Naive B cell (primary cell): ENCODE measurements at regions not wholly inside any gene's neighbourhood (a gene's known extent, or its start where the extent isn't known, plus 50 kb on each side); places are given as distances from the start of the nearest gene placed in this dataset.
"Not testable (repeated sequence)": the region's sequence is repeated elsewhere in the genome, so short reads cannot be mapped to it uniquely, and the experiment has no call there.

ENCODE experiments used
- ATAC-seq, 2 donors: fragments of 150-1000 bp; cut with Tn5 transposase; 2 replicates each; pipeline ENCODE4 v1.10.0; 2021; ENCODE audit warnings: low read depth in 2 of 2, mild to moderate bottlenecking in 2 of 2, moderate library complexity in 2 of 2
- DNase-seq: peaks from one replicate; pipeline ENCODE4 v3.0.0; 2022
- H3K27ac Mint-ChIP-seq, 6 donors: one replicate each; pipeline ENCODE4 v1.8.0; 2020 to 2022; ENCODE audit warnings: mild to moderate bottlenecking in 6 of 6, mixed read lengths in 6 of 6, moderate library complexity in 5 of 6, inconsistent platforms in 2 of 6
- H3K27me3 Mint-ChIP-seq, 3 donors: one replicate each; pipeline ENCODE4 v1.8.0; 2021 to 2022; ENCODE audit warnings: mixed read lengths in 3 of 3, mild to moderate bottlenecking in 1 of 3
- H3K36me3 Mint-ChIP-seq, 2 donors: one replicate each; pipeline ENCODE4 v1.8.0; 2020 to 2022; ENCODE audit warnings: mixed read lengths in 2 of 2, inconsistent platforms in 1 of 2, mild to moderate bottlenecking in 1 of 2
- H3K4me1 Mint-ChIP-seq, 3 donors: one replicate each; pipeline ENCODE4 v1.8.0; 2020 to 2022; ENCODE audit warnings: mixed read lengths in 3 of 3, inconsistent platforms in 1 of 3, mild to moderate bottlenecking in 1 of 3, moderate library complexity in 1 of 3
- H3K4me3 Mint-ChIP-seq, 8 donors: one replicate each; pipeline ENCODE4 v1.8.0; 2020 to 2022; ENCODE audit warnings: mild to moderate bottlenecking in 8 of 8, mixed read lengths in 8 of 8, moderate library complexity in 8 of 8, inconsistent platforms in 2 of 8
- H3K9me3 Mint-ChIP-seq, 7 donors: one replicate each; pipeline ENCODE4 v1.8.0; 2020 to 2022; ENCODE audit warnings: mixed read lengths in 7 of 7, mild to moderate bottlenecking in 5 of 7, inconsistent platforms in 2 of 7, moderate library complexity in 1 of 7

- not testable (repeated sequence) for H3K27me3 Mint-ChIP-seq, ATAC-seq, DNase-seq, H3K4me1 Mint-ChIP-seq, H3K4me3 Mint-ChIP-seq, H3K36me3 Mint-ChIP-seq
- peaks cover 2 to 25% (median 7%) of the 10 kb centered on the region in 7 donors for H3K9me3 Mint-ChIP-seq
- peak overlapping the region in 1 of 6 donors; percentile 8 for H3K27ac Mint-ChIP-seq
Observed at GRCh38 chr10:76815505-76815904, 822.1 kb downstream of the KCNMA1 start.

DNA sequence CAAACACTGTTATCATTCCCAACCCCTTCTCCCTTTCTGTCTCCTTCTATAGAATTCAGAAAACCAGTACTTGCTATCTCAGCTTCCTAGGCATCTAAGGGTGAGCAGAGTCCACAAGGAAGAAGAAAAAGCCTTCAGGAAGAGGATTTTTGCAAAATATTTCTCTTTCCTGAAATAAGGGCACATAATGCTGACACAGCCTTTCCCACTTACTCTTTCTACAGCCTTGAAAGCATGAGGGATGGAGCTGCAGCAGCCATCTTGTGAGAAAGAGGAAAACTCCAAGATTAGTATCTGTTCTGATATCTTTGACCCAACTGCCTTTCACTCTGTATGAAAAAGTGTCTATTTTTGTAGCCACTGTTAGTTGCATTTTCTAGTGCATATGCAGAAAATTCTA lies 826.2 kb downstream of the KCNMA1 start:
- Mint-ChIP-seq H3K36me3 (peaks cover 0 to 5% of the 10 kb centered on the region in 2 donors), H3K4me1 (no peaks in the 10 kb centered on the region), H3K9me3 (peaks cover 0 to 23% (median 5%) of the 10 kb centered on the region in 7 donors), H3K27ac (no peak overlapping the region), H3K4me3 (no peak overlapping the region), H3K27me3 (peaks cover 0 to 10% (median 0%) of the 10 kb centered on the region in 3 donors)
- DNase-seq: no peak
- ATAC-seq: no peak

DNA sequence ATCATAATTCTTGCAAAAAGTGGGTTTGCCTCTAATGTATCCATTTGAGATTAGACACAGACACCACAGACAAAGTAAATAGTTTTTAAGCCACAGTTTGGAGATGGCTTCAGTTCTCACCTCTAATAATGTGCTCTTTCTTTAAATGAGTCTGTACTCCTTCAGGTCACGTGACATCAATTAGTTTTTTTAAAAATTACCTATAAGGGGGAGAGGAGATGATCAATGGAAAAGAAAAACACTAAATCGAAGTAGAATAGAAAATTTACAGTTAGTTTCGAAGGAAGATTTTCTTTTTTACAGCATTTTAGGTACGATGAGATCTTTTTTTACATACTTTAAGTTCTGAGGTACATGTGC lies 849.2 kb downstream of the KCNMA1 start:
- no peak overlapping the region for H3K27ac Mint-ChIP-seq
- no peak for DNase-seq
- no peaks in the 10 kb centered on the region for H3K27me3 Mint-ChIP-seq
- H3K4me3 Mint-ChIP-seq: no peak overlapping the region
- H3K36me3 Mint-ChIP-seq: no peaks in the 10 kb centered on the region
- no peak for ATAC-seq
- peaks cover 0 to 9% (median 5%) of the 10 kb centered on the region in 7 donors for H3K9me3 Mint-ChIP-seq
- H3K4me1 Mint-ChIP-seq: no peaks in the 10 kb centered on the region

DNA sequence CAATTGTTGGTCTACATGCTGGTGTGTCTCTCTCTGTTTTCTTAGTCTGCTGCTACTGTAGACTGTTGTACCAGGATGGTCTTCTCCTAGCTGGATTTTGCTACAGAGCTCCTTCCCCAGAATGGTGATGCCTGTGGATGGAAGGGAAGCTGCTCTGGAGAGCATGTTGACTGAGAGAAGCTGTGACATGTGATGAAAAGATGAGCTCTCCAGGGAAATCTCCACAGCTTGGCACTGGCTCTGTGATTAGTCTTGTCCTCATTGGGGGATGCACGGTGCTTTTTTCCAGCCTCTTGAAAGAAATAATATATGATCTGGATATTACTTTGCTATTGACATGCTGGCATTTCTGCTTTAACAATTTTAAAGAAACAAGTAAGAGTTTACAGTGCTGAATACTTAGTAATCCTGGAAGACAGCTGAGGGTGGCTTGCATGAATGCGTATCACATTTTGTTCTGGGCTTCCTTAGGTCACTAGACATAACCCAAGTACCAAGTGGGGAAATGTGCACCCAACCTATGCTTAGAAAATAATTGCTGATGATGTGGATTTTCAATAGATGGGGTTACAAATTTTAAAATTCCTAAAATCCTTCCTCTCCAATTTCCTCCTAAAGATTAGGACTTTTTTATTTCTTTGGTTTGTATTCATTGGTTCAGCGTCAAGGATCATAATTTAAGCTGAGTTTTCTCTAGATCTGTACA lies 849.7 kb downstream of the KCNMA1 start:
- DNase-seq (no peak), ATAC-seq (no peak)
- no peaks in the 10 kb centered on the region for H3K4me1 Mint-ChIP-seq
- no peak overlapping the region for H3K4me3 Mint-ChIP-seq
- H3K27ac Mint-ChIP-seq: peak overlapping the region in 1 of 6 donors; percentile 69
- no peaks in the 10 kb centered on the region for H3K36me3 Mint-ChIP-seq
- H3K9me3 Mint-ChIP-seq: peaks cover 0 to 9% (median 5%) of the 10 kb centered on the region in 7 donors
- no peaks in the 10 kb centered on the region for H3K27me3 Mint-ChIP-seq

- Mint-ChIP-seq H3K4me1 (no peaks in the 10 kb centered on the region), H3K9me3 (peaks cover 0 to 15% (median 6%) of the 10 kb centered on the region in 7 donors), H3K27ac (no peak overlapping the region), H3K27me3 (no peaks in the 10 kb centered on the region), H3K4me3 (no peak overlapping the region), H3K36me3 (no peaks in the 10 kb centered on the region)
- DNase-seq: no peak
- no peak for ATAC-seq
Observed at GRCh38 chr10:76786504-76787072, 851.0 kb downstream of the KCNMA1 start.

DNA sequence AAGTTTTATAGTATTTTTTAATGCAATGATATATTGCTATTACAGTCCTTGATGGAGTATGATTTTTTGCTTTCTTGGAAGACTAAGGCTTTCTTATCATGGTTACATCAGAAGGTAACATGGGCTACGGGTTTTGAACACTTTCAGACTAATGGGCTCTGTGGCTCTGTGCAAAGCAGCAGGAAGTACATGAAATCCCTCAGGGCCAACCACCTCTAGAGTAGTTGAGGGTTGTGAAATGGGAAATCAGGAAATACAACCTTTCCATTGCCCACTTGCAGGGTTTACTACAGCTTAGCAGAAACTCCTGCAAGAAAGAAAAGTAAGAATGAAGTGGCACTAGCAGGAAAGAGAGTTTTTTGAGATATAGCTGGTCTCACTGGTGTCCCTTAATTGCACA lies 853.5 kb downstream of the KCNMA1 start:
- DNase-seq: no peak
- peaks cover 0 to 2% (median 0%) of the 10 kb centered on the region in 3 donors for H3K27me3 Mint-ChIP-seq
- H3K4me1 Mint-ChIP-seq: no peaks in the 10 kb centered on the region
- H3K9me3 Mint-ChIP-seq: peaks cover 0 to 13% (median 4%) of the 10 kb centered on the region in 7 donors
- H3K4me3 Mint-ChIP-seq: no peak overlapping the region
- ATAC-seq: no peak
- peak overlapping the region in 1 of 6 donors; percentile 25 for H3K27ac Mint-ChIP-seq
- H3K36me3 Mint-ChIP-seq: peaks cover 0 to 3% of the 10 kb centered on the region in 2 donors

- Mint-ChIP-seq H3K9me3 (peaks cover 2 to 21% (median 9%) of the 10 kb centered on the region in 7 donors), H3K36me3 (peaks cover 3 to 10% of the 10 kb centered on the region in 2 donors), H3K27ac (peak overlapping the region in 1 of 6 donors; percentile 43), H3K4me1 (no peaks in the 10 kb centered on the region), H3K4me3 (no peak overlapping the region), H3K27me3 (peaks cover 0 to 5% (median 0%) of the 10 kb centered on the region in 3 donors)
- DNase-seq (no peak), ATAC-seq (no peak)
Observed at GRCh38 chr10:76779796-76780301, 857.8 kb downstream of the KCNMA1 start.

GRCh38 chr10:76778914-76779795 lies 858.5 kb downstream of the KCNMA1 start:
- Mint-ChIP-seq H3K9me3 (peaks cover 2 to 27% (median 10%) of the 10 kb centered on the region in 7 donors), H3K27ac (no peak overlapping the region)

DNA sequence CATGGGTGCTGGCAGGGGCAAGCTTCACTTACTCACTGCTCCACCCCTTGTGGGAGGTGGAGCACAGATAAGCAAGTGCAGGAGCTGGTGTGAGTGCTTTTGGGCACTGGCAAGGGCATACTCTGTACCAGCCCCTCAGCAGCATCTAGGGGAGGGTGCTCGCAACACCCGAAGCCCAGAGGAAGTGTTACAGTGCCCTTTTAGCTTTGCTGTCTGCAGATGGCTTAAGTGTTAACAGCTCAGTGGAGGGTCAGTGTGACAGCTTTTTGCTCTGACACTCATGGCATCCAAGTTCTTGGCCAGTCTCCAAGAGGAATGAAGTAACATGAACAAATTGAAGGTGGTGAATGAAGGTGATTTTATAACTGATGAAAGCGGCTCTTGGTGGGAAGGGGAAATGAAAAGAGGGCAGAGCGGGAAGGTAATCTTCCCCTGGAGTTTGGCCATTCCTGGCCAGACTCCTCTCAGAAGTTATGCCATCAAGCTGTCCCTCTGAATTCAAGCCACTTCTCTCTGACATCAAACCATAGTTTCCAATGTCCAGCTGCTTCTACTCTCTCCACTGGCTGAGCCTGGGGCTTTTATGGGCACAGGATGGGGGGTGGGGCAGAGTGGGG lies 862.5 kb downstream of the KCNMA1 start:
- DNase-seq: no peak
- Mint-ChIP-seq H3K27ac (no peak overlapping the region), H3K4me1 (no peaks in the 10 kb centered on the region), H3K4me3 (no peak overlapping the region), H3K9me3 (peaks cover 2 to 22% (median 12%) of the 10 kb centered on the region in 7 donors), H3K27me3 (peaks cover 0 to 5% (median 0%) of the 10 kb centered on the region in 3 donors), H3K36me3 (peaks cover 0 to 11% of the 10 kb centered on the region in 2 donors)
- no peak for ATAC-seq

More at GRCh38 chr10:76778914-76779795, 858.5 kb downstream of the KCNMA1 start:
- peaks cover 0 to 5% (median 0%) of the 10 kb centered on the region in 3 donors for H3K27me3 Mint-ChIP-seq
- no peaks in the 10 kb centered on the region for H3K4me1 Mint-ChIP-seq
- ATAC-seq: no peak
- no peak for DNase-seq
- H3K4me3 Mint-ChIP-seq: no peak overlapping the region
- H3K36me3 Mint-ChIP-seq: peaks cover 3 to 11% of the 10 kb centered on the region in 2 donors

- no peak overlapping the region for H3K4me3 Mint-ChIP-seq
- no peaks in the 10 kb centered on the region for H3K36me3 Mint-ChIP-seq
- peaks cover 0 to 5% (median 0%) of the 10 kb centered on the region in 3 donors for H3K27me3 Mint-ChIP-seq
- H3K9me3 Mint-ChIP-seq: peaks cover 0 to 10% (median 4%) of the 10 kb centered on the region in 7 donors
- no peaks in the 10 kb centered on the region for H3K4me1 Mint-ChIP-seq
- DNase-seq (no peak), ATAC-seq (no peak)
- H3K27ac Mint-ChIP-seq: no peak overlapping the region
Observed at GRCh38 chr10:76769582-76769981, 868.0 kb downstream of the KCNMA1 start.

- Mint-ChIP-seq H3K4me1 (no peaks in the 10 kb centered on the region), H3K27ac (peak overlapping the region in 1 of 6 donors; percentile 40), H3K27me3 (peaks cover 0 to 5% (median 0%) of the 10 kb centered on the region in 3 donors), H3K4me3 (no peak overlapping the region), H3K36me3 (no peaks in the 10 kb centered on the region), H3K9me3 (peaks cover 0 to 7% (median 2%) of the 10 kb centered on the region in 7 donors)
- no peak for DNase-seq
- no peak for ATAC-seq
Observed at GRCh38 chr10:76769161-76769560, 868.4 kb downstream of the KCNMA1 start.

DNA sequence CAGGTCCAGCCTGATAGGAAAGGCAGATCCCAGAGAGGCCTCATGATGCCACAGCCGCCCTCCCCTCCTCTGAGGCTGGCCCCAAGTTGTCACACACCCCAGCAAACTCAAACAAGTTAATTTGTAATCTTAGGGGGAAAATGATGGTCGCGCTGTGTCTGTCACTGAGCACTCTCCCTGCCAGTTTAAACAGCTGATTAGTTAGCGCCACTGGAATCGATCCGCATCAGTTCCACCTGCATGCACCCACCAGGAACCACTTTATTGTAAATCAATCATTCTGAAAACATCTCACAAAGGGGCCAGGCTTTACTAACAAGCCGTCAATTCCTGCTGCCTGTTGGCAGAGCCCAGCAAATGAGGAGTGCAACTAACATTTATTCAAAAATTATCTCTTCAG lies 870.9 kb downstream of the KCNMA1 start:
- ATAC-seq: no peak
- Mint-ChIP-seq H3K4me3 (no peak overlapping the region), H3K27ac (no peak overlapping the region), H3K9me3 (peaks cover 0 to 6% (median 0%) of the 10 kb centered on the region in 7 donors), H3K27me3 (peaks cover 0 to 5% (median 0%) of the 10 kb centered on the region in 3 donors), H3K36me3 (no peaks in the 10 kb centered on the region), H3K4me1 (no peaks in the 10 kb centered on the region)
- DNase-seq: no peak

- ATAC-seq, H3K4me1 Mint-ChIP-seq, DNase-seq, H3K4me3 Mint-ChIP-seq, H3K36me3 Mint-ChIP-seq, H3K9me3 Mint-ChIP-seq, H3K27ac Mint-ChIP-seq: not testable (repeated sequence)
- peaks cover 0 to 12% (median 0%) of the 10 kb centered on the region in 3 donors for H3K27me3 Mint-ChIP-seq
Observed at GRCh38 chr10:76764921-76765320, 872.7 kb downstream of the KCNMA1 start.
